Renal pelvis (tissue), 1 donor: ENCODE measurements at regions not wholly inside any gene's neighbourhood (a gene's known extent, or its start where the extent isn't known, plus 50 kb on each side); places are given as distances from the start of the nearest gene placed in this dataset.
"Not testable (repeated sequence)": the region's sequence is repeated elsewhere in the genome, so short reads cannot be mapped to it uniquely, and the experiment has no call there.

Experiments
- DNase-seq: peaks from one replicate; pipeline ENCODE4 v3.0.0-alpha.2; 2013

- DNase-seq: no peak
These were observed 446.1 kb upstream of the SULF2 start for GRCh38 chr20:48231253-48231930.

DNA sequence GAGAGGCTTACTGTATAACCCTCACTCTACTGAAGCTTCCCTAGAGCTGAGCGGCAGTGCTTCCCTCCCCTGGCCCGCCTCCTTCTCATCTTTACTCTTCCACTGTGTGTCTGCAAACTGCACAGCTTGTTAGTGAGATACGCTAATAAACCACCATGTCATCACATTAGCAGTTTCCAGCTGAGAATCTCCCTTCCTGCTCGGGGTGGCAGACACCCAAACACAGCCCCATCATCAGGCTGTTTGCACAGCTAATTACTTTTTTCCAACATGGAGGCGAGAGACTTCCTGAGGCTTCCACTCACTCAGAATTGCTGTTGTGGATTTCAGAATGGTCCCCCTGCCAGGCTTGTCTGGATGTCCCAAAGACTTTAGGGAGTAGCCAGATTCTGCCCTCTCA lies 444.9 kb upstream of the SULF2 start:
- DNase-seq: no peak

GRCh38 chr20:48227381-48227780 lies 442.1 kb upstream of the SULF2 start:
- no peak for DNase-seq

DNA sequence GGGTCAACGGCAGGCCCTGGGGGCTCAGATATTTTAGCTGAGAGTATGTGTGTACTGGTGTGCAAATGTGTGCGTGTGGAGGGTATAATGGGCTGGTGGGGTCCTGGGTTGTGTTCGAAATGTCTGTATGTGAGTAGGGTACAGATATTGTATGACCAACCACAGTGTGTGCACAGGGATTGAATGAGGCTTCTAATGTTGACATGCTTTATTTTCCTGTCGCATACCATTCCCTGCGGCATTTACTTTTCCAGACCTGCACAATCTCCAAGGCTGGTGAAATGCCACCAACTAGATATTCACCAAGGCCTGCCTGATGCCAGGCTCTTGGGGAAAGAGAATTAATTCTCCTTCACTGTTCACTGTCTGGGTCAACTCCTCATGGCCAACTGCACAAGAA lies 441.4 kb upstream of the SULF2 start:
- no peak for DNase-seq

GRCh38 chr20:48224533-48225050 lies 439.3 kb upstream of the SULF2 start:
- no peak for DNase-seq

GRCh38 chr20:48223715-48224114 lies 438.4 kb upstream of the SULF2 start:
- DNase-seq: no peak

DNA sequence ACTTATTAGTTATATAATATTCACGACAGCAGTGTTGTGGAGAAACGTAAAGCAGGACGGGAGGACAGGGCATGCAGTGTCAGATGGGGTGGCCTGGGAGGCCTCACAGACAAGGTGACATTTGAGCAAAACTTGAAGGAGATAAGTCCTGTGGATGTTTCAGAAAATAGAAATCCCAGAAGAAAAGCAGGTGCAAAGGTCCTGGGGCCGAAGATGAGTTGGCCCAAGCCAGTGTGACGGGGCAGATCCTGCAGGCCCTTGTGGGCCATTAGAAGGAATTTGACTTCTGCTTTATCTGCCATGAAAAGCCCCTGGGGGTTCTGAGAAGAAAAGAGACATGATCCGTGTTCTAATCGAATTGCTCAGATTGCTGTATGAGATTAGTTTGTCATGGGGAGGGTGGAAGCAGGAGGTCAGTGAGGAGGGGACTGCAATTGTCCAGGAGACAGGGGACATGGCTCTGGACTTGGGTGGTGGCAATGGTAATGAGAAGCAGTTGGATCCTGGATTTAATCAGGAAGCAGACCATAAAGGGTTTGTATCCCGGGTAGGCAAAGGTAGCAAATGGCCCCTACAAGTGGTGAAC lies 437.4 kb upstream of the SULF2 start:
- no peak for DNase-seq

- DNase-seq: no peak
These were observed 434.9 kb upstream of the SULF2 start for GRCh38 chr20:48220033-48220633.

- DNase-seq: no peak
These were observed 434.0 kb upstream of the SULF2 start for GRCh38 chr20:48219306-48219705.

DNA sequence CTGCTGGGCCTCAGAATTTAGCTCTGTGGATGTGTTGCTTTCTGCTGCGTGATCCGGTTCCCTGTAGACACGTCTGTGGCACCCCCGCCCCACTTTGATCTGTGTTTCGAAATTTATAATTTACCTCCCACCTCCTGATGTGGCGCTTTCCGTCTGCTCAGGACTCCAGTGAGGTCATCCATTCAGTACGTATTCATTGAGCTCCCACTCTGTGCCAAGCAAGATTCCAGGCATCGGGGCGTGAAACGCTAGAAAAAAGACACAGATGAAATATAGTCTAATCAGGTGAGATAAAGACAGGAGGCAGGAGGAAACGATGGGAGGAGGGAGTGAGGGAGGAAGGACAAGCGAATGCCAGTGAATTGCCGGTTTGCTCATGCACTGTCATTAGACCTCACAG lies 431.9 kb upstream of the SULF2 start:
- peak; percentile 60 for DNase-seq

- no peak for DNase-seq
These were observed 430.3 kb upstream of the SULF2 start for GRCh38 chr20:48215536-48215935.

- DNase-seq: no peak
These were observed 429.3 kb upstream of the SULF2 start for GRCh38 chr20:48214601-48215000.

GRCh38 chr20:48213635-48214034 lies 428.4 kb upstream of the SULF2 start:
- DNase-seq: not testable (repeated sequence)

GRCh38 chr20:48212806-48213509 lies 427.7 kb upstream of the SULF2 start:
- DNase-seq: no peak

DNA sequence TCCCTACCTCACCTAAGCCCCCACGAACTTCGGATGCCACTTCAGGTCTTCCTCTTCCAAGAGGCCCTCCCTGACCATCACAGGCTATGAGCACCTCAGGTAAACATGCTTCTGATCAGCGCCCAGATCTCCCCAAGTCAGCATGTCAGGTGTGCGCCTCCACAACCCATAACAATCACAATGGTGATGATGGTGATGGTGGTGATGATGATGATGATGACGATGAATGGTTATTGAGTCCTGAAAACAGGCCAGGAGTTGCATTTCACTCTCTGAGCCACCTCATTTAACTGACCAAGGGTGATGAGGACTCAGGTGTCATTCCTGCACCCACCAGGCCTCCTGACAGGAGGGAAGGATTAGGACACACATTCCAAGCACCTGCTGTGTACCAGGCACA lies 426.6 kb upstream of the SULF2 start:
- no peak for DNase-seq

GRCh38 chr20:48211238-48211637 lies 426.0 kb upstream of the SULF2 start:
- DNase-seq: no peak

DNA sequence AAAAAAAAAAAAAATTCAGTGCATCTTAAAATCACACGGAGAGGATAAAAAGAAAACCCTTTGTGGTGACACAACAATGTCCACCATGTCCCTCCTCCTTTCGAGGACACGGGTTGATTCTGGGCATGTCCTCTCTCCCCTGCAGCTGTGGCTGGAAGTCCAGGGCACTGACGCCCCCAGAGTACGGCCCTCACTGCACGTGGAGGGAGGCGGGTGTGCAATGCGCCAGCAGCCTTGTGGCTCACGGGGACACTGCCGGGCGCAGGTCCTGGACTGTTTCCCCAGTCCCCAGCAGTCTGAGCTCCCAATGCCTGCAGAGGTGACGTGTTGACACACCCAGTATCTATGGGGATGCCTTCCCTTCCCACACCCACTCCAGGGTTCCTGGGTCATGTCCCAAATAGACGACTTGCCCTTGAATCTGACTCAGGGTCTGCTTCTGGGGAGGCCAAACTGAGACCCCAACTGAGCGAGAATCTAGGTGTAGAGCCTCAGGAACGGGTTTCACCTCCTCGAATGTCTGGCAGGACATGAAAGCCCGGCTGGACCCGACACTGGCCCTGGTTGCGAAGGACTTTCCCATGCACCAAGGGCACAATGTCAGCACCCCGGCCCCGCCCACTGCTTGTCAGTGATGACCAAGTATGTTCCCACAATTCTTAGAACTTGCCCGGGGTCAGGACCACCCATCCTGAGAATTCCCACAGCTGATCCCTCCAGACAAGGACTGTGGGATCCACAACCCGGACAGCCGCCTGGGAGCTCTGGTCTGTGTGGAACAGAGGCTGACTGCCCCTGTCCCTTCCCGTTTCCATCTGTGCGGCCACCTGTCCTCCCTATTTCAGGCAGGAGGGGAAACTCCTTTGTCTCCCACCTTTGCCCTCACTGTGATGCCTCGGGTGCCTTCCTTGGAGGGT lies 425.1 kb upstream of the SULF2 start:
- DNase-seq: no peak

- no peak for DNase-seq
These were observed 423.8 kb upstream of the SULF2 start for GRCh38 chr20:48209102-48209501.

GRCh38 chr20:48208176-48208575 lies 422.9 kb upstream of the SULF2 start:
- no peak for DNase-seq

DNA sequence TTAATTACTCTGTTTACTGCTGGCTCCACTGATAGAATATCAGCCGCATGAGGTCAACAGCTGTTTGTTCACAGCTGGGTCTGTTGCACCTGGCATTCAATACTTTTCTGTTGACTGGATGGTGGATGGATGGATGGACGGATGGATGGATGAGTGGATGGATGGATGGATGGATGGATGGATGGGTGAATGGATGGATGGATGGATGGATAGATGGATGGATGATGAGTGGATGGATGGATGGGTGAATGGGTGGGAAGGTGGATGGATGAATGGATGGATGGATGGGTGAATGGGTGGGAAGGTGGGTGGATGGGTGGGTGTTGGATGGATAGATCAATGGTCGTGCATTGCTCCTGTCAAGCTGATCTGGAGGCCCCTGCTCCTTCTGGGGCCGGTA lies 422.2 kb upstream of the SULF2 start:
- DNase-seq: no peak

DNA sequence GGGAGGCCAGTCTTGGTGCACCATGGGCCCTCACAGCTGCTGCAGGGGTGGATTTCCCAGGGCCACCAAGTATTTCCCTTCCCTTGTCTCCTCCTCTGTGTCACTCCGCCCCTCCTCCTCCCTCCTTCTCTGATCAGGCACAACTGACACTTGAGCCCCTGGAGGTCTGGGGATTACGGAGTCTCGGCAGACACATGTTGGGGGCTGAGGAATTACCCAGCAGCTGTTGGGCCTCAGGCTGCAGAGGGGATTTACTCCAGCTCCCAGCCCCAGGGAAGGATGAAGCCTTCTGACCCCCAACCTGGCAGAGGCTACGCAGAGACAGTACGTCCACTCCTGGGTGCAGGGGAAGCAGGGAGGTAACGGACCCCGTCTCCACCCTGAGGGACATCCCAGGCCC lies 420.5 kb upstream of the SULF2 start:
- no peak for DNase-seq
